Neuronal stem cell (in vitro differentiated cells): ENCODE measurements at regions not wholly inside any gene's neighbourhood (a gene's known extent, or its start where the extent isn't known, plus 50 kb on each side); places are given as distances from the start of the nearest gene placed in this dataset.

Experiments used
- DNase-seq: peaks from one replicate; pipeline ENCODE4 v3.0.0-alpha.2; 2013; ENCODE audit warnings: low spot score
- H2AFZ ChIP-seq: one replicate; pipeline ENCODE4 v1.6.1; 2013; ENCODE audit warnings: mild to moderate bottlenecking, low read length, inconsistent platforms
- H2AK5ac ChIP-seq: 2 replicates; pipeline ENCODE4 v1.6.1; 2013; ENCODE audit warnings: low read depth, mild to moderate bottlenecking, inconsistent platforms, low read length, moderate library complexity, mixed read lengths
- H2BK120ac ChIP-seq: 2 replicates; pipeline ENCODE4 v1.6.1; 2013; ENCODE audit warnings: low read depth, mild to moderate bottlenecking, inconsistent platforms, low read length, moderate library complexity, mixed read lengths
- H2BK12ac ChIP-seq: one replicate; pipeline ENCODE4 v1.6.1; 2013; ENCODE audit warnings: low read length, inconsistent platforms
- H2BK15ac ChIP-seq: 2 replicates; pipeline ENCODE4 v1.6.1; 2013; ENCODE audit warnings: mild to moderate bottlenecking, low read length, inconsistent platforms, mixed read lengths
- H2BK5ac ChIP-seq: one replicate; pipeline ENCODE4 v1.6.1; 2013; ENCODE audit warnings: inconsistent platforms, mild to moderate bottlenecking, low read length, moderate library complexity
- H3K14ac ChIP-seq: one replicate; pipeline ENCODE4 v1.6.1; 2013; ENCODE audit warnings: low read length, inconsistent platforms
- H3K18ac ChIP-seq: 2 replicates; pipeline ENCODE4 v1.6.1; 2013; ENCODE audit warnings: low read length, inconsistent platforms
- H3K23ac ChIP-seq: 2 replicates; pipeline ENCODE4 v1.6.1; 2013; ENCODE audit warnings: low read depth, mild to moderate bottlenecking, mixed read lengths, low read length, inconsistent platforms; ENCODE audit not compliant: poor library complexity
- H3K27ac ChIP-seq: replicated peaks from 3 replicates; pipeline ENCODE4 v1.5.1; 2013; ENCODE audit warnings: low read length, inconsistent platforms
- H3K27me3 ChIP-seq, 3 experiments: 2 replicates each; pipeline ENCODE4 v1.6.1; 2013; ENCODE audit warnings: low read length in 3 of 3, mild to moderate bottlenecking in 2 of 3, inconsistent platforms in 1 of 3, low read depth in 1 of 3, mixed read lengths in 1 of 3, moderate library complexity in 1 of 3; ENCODE audit not compliant: control insufficient read depth in 3 of 3, insufficient read depth in 3 of 3
- H3K36me3 ChIP-seq, 2 donors: replicated peaks in 1 of 2; 2 replicates each; pipeline ENCODE4 v1.6.1; 2013; ENCODE audit warnings: low read length in 2 of 2; ENCODE audit not compliant: control insufficient read depth in 2 of 2, insufficient read depth in 2 of 2
- H3K4ac ChIP-seq: 2 replicates; pipeline ENCODE4 v1.6.1; 2013; ENCODE audit warnings: inconsistent platforms, mild to moderate bottlenecking, low read length, moderate library complexity
- H3K4me1 ChIP-seq, 2 donors: 1 replicate in 1 of 2; 2 replicates in 1 of 2; pipeline ENCODE4 v1.6.1; 2013; ENCODE audit warnings: low read length in 2 of 2, low read depth in 1 of 2; ENCODE audit not compliant: control insufficient read depth in 2 of 2, insufficient read depth in 1 of 2
- H3K4me2 ChIP-seq: one replicate; pipeline ENCODE4 v1.6.1; 2013; ENCODE audit warnings: mild to moderate bottlenecking, low read length, inconsistent platforms; ENCODE audit not compliant: insufficient read depth, poor library complexity, severe bottlenecking
- H3K4me3 ChIP-seq, 2 donors: 2 replicates each; pipeline ENCODE4 v1.5.1; 2013; ENCODE audit warnings: low read length in 2 of 2, mild to moderate bottlenecking in 2 of 2, inconsistent platforms in 1 of 2, moderate library complexity in 1 of 2
- H3K79me1 ChIP-seq: one replicate; pipeline ENCODE4 v1.6.1; 2013; ENCODE audit warnings: low read depth, mild to moderate bottlenecking, inconsistent platforms, low read length, moderate library complexity
- H3K9ac ChIP-seq: one replicate; pipeline ENCODE4 v1.6.1; 2013; ENCODE audit warnings: mild to moderate bottlenecking, low read depth, low read length, inconsistent platforms; ENCODE audit not compliant: poor library complexity
- H3K9me3 ChIP-seq, 2 donors: replicated peaks in 1 of 2; 2 replicates each; pipeline versions ENCODE3 to v1.6.1; 2013; ENCODE audit warnings: low read length in 2 of 2, mild to moderate bottlenecking in 2 of 2, inconsistent platforms in 1 of 2, low read depth in 1 of 2, mixed read lengths in 1 of 2, moderate library complexity in 1 of 2; ENCODE audit not compliant: control insufficient read depth in 2 of 2, insufficient read depth in 1 of 2
- H4K8ac ChIP-seq: one replicate; pipeline ENCODE4 v1.6.1; 2013; ENCODE audit warnings: low read depth, mild to moderate bottlenecking, inconsistent platforms, low read length, moderate library complexity
- H4K91ac ChIP-seq: one replicate; pipeline ENCODE4 v1.6.1; 2013; ENCODE audit warnings: low read length, low read depth, mild to moderate bottlenecking, inconsistent platforms; ENCODE audit not compliant: poor library complexity
- WGBS, 2 donors: extraction: QIAGEN DNeasy Blood & Tissue Kit; methylation state at CpG; one replicate each; pipeline ENCODE4 v1.1.7; 2013; ENCODE audit warnings: missing lambda C conversion rate in 2 of 2, mixed read lengths in 1 of 2; ENCODE audit not compliant: insufficient read length in 2 of 2, insufficient replicate concordance in 1 of 2; ENCODE audit errors: extremely low coverage in 2 of 2; 5-methylcytosine and 5-hydroxymethylcytosine counted together

DNA sequence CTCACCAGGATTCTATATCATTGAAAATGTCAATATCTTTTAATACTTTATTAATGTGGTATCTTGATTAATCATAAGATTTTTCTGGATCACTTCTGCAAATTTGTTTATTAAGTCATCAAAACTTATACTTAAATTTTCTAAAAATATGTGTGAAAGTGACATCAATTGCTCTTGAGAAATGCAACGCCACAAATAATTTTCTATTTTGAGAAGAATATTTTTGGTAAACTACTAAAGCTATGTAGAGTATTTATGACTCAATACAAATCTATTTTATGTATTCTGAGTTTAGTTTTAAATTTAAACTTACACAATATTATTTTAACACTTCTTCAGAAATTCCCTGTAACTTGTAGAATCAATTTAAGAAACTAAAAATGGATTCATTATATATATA lies 263.3 kb downstream of the RASSF9 start:
- H3K9ac ChIP-seq: no peak overlapping the region
- H2BK12ac ChIP-seq: no peak overlapping the region
- no peak overlapping the region for H4K8ac ChIP-seq
- no peak for DNase-seq
- no peak overlapping the region for H2BK120ac ChIP-seq
- H3K4me3 ChIP-seq: no peak overlapping the region
- H3K36me3 ChIP-seq: no peaks in the 10 kb centered on the region
- H3K23ac ChIP-seq: no peak overlapping the region
- no peak overlapping the region for H4K91ac ChIP-seq
- no peak overlapping the region for H3K27ac ChIP-seq
- H2AK5ac ChIP-seq: no peak overlapping the region
- no CpG with 5 or more reads among the region's 1 CpG for WGBS, 2 donors
- no peak overlapping the region for H3K4me2 ChIP-seq
- H3K14ac ChIP-seq: no peak overlapping the region
- H3K9me3 ChIP-seq: no peaks in the 10 kb centered on the region
- peaks cover 0 to 6% of the 10 kb centered on the region in 2 donors for H3K4me1 ChIP-seq
- no peaks in the 10 kb centered on the region for H3K79me1 ChIP-seq
- no peak overlapping the region for H2AFZ ChIP-seq
- no peak overlapping the region for H2BK5ac ChIP-seq
- no peak overlapping the region for H3K4ac ChIP-seq
- H3K27me3 ChIP-seq: no peaks in the 10 kb centered on the region
- H3K18ac ChIP-seq: no peak overlapping the region
- H2BK15ac ChIP-seq: no peak overlapping the region

DNA sequence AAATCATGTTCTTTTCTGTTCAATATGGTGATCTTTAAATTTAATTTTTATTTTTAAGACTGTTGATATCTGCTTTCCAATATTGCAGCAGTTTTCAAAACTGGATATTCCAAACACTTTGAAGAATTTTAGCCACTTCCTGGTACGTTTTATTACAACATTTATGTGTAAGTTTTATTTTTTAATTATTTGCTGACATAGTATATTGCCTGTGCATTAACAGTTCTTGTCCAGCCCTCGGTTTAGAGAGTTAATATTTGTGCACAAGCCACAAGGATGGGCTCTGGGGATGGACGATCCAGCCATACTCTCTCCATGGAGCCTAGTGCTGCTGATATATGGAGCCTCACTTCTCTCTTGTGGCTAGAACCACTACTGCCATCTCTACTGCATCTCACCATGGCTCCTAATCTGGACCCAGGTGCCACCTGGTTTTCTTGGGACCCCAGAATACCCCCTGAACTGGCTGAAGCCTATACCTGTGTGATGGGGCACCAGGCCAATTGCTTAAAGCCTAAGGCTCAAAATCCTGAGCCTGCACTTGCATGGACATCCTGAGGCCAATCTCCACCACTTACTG lies 262.5 kb downstream of the RASSF9 start:
- Histone ChIP-seq H3K4me3 (no peak overlapping the region), H3K27ac (no peak overlapping the region), H3K4ac (no peak overlapping the region), H3K18ac (no peak overlapping the region), H2AFZ (no peak overlapping the region), H3K9me3 (no peaks in the 10 kb centered on the region), H3K27me3 (no peaks in the 10 kb centered on the region), H2BK15ac (no peak overlapping the region), H3K14ac (no peak overlapping the region), H4K91ac (no peak overlapping the region), H2BK5ac (no peak overlapping the region), H4K8ac (no peak overlapping the region), H3K4me1 (peaks cover 0 to under 1% of the 10 kb centered on the region in 2 donors), H3K36me3 (no peaks in the 10 kb centered on the region), H3K4me2 (no peak overlapping the region), H3K9ac (no peak overlapping the region), H2AK5ac (no peak overlapping the region), H2BK12ac (no peak overlapping the region), H3K79me1 (no peaks in the 10 kb centered on the region), H3K23ac (no peak overlapping the region), H2BK120ac (no peak overlapping the region)
- DNase-seq: no peak
- no CpG with 5 or more reads among the region's 3 CpGs for WGBS, 2 donors

GRCh38 chr12:85574291-85574690 lies 261.9 kb downstream of the RASSF9 start:
- Histone ChIP-seq H3K27ac (no peak overlapping the region), H2BK12ac (no peak overlapping the region), H3K4ac (no peak overlapping the region), H3K36me3 (no peaks in the 10 kb centered on the region), H3K4me3 (no peak overlapping the region), H3K4me1 (no peaks in the 10 kb centered on the region), H3K79me1 (no peaks in the 10 kb centered on the region), H2BK120ac (no peak overlapping the region), H2AK5ac (no peak overlapping the region), H3K18ac (no peak overlapping the region), H2BK5ac (no peak overlapping the region), H2BK15ac (no peak overlapping the region), H3K9ac (no peak overlapping the region), H3K14ac (no peak overlapping the region), H2AFZ (no peak overlapping the region), H3K23ac (no peak overlapping the region), H4K91ac (no peak overlapping the region), H3K27me3 (no peaks in the 10 kb centered on the region), H4K8ac (no peak overlapping the region), H3K9me3 (no peaks in the 10 kb centered on the region), H3K4me2 (no peak overlapping the region)
- no CpG with 5 or more reads among the region's 3 CpGs for WGBS, 2 donors
- no peak for DNase-seq

GRCh38 chr12:85575120-85576096 lies 260.8 kb downstream of the RASSF9 start:
- WGBS, 2 donors: no CpG with 5 or more reads among the region's 7 CpGs
- H3K27ac ChIP-seq: no peak overlapping the region
- DNase-seq: peak; percentile 61

More at GRCh38 chr12:85575120-85576096, 260.8 kb downstream of the RASSF9 start:
- Histone ChIP-seq H3K4me1 (no peaks in the 10 kb centered on the region), H2BK120ac (no peak overlapping the region), H2BK12ac (no peak overlapping the region), H2AFZ (peak overlapping the region; percentile 33), H3K4me3 (no peak overlapping the region), H3K14ac (no peak overlapping the region), H3K27me3 (no peaks in the 10 kb centered on the region), H3K79me1 (no peaks in the 10 kb centered on the region), H3K4ac (no peak overlapping the region), H3K23ac (no peak overlapping the region), H2AK5ac (no peak overlapping the region), H4K91ac (no peak overlapping the region), H3K4me2 (no peak overlapping the region), H3K36me3 (no peaks in the 10 kb centered on the region), H4K8ac (no peak overlapping the region), H2BK5ac (no peak overlapping the region), H3K18ac (no peak overlapping the region), H3K9ac (no peak overlapping the region), H3K9me3 (no peaks in the 10 kb centered on the region), H2BK15ac (no peak overlapping the region)
